IgD-negative memory B cell (primary cell): ENCODE measurements at regions not wholly inside any gene's neighbourhood (a gene's known extent, or its start where the extent isn't known, plus 50 kb on each side); places are given as distances from the start of the nearest gene placed in this dataset.
"Not testable (repeated sequence)": the region's sequence is repeated elsewhere in the genome, so short reads cannot be mapped to it uniquely, and the experiment has no call there.

ENCODE experiments used
- H3K27ac Mint-ChIP-seq, 3 donors: one replicate each; pipeline ENCODE4 v1.8.0; 2020 to 2022; ENCODE audit warnings: mild to moderate bottlenecking in 3 of 3, mixed read lengths in 3 of 3, moderate library complexity in 1 of 3
- H3K27me3 Mint-ChIP-seq: one replicate; pipeline ENCODE4 v1.8.0; 2021; ENCODE audit warnings: mixed read lengths
- H3K36me3 Mint-ChIP-seq: one replicate; pipeline ENCODE4 v1.8.0; 2020; ENCODE audit warnings: mild to moderate bottlenecking, mixed read lengths
- H3K4me1 Mint-ChIP-seq, 3 donors: one replicate each; pipeline ENCODE4 v1.8.0; 2020 to 2022; ENCODE audit warnings: mixed read lengths in 3 of 3, mild to moderate bottlenecking in 1 of 3
- H3K4me3 Mint-ChIP-seq, 4 donors: one replicate each; pipeline ENCODE4 v1.8.0; 2020 to 2022; ENCODE audit warnings: mild to moderate bottlenecking in 4 of 4, mixed read lengths in 4 of 4, moderate library complexity in 3 of 4
- H3K9me3 Mint-ChIP-seq, 3 donors: one replicate each; pipeline ENCODE4 v1.8.0; 2020 to 2021; ENCODE audit warnings: mixed read lengths in 3 of 3, mild to moderate bottlenecking in 1 of 3

GRCh38 chr11:71135112-71135511 is 117.3 kb downstream of the SHANK2 start:
- Mint-ChIP-seq H3K27ac (no peak overlapping the region), H3K4me1 (no peaks in the 10 kb centered on the region), H3K36me3 (no peaks in the 10 kb centered on the region), H3K27me3 (peaks cover 7% of the 10 kb centered on the region), H3K4me3 (no peak overlapping the region), H3K9me3 (peaks cover 0 to 5% (median 0%) of the 10 kb centered on the region in 3 donors)

- H3K9me3 Mint-ChIP-seq: peaks cover 0 to 5% (median 0%) of the 10 kb centered on the region in 3 donors
- H3K27ac Mint-ChIP-seq: no peak overlapping the region
- no peaks in the 10 kb centered on the region for H3K36me3 Mint-ChIP-seq
Observed at GRCh38 chr11:71133946-71134345, 118.4 kb downstream of the SHANK2 start.

DNA sequence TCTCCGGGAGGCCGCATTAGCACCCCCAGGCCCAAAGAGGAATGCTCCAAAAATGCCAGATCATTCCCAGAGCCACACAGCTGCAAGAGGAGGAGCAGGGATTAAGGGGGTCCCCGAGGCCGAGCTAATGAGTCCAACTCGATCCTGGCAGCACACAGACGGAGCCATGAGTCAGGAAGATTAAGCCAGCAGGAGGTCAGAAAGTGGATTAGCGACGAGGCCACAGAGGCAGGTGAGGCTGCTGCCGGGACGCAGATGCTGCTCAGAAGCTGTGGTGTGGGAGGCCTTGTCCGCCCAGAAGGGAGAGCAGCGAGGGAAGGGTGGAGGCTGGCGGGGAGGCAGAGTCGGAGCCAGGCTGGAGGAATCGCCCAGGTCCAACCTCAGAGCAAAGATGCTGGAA is 120.5 kb downstream of the SHANK2 start:
- no peak overlapping the region for H3K27ac Mint-ChIP-seq
- no peaks in the 10 kb centered on the region for H3K4me1 Mint-ChIP-seq
- peaks cover 7% of the 10 kb centered on the region for H3K27me3 Mint-ChIP-seq
- no peaks in the 10 kb centered on the region for H3K36me3 Mint-ChIP-seq
- peaks cover 0 to 5% (median 0%) of the 10 kb centered on the region in 3 donors for H3K9me3 Mint-ChIP-seq
- no peak overlapping the region for H3K4me3 Mint-ChIP-seq

More at GRCh38 chr11:71133946-71134345, 118.4 kb downstream of the SHANK2 start:
- Mint-ChIP-seq H3K27me3 (peaks cover 7% of the 10 kb centered on the region), H3K4me3 (no peak overlapping the region), H3K4me1 (no peaks in the 10 kb centered on the region)

- no peaks in the 10 kb centered on the region for H3K36me3 Mint-ChIP-seq
- no peak overlapping the region for H3K4me3 Mint-ChIP-seq
- no peaks in the 10 kb centered on the region for H3K9me3 Mint-ChIP-seq
- H3K4me1 Mint-ChIP-seq: no peaks in the 10 kb centered on the region
- no peak overlapping the region for H3K27ac Mint-ChIP-seq
- peaks cover 7% of the 10 kb centered on the region for H3K27me3 Mint-ChIP-seq
Observed at GRCh38 chr11:71130106-71130505, 122.3 kb downstream of the SHANK2 start.

GRCh38 chr11:71129624-71130023 is 122.8 kb downstream of the SHANK2 start:
- Mint-ChIP-seq H3K36me3 (no peaks in the 10 kb centered on the region), H3K4me3 (no peak overlapping the region), H3K27ac (no peak overlapping the region)

DNA sequence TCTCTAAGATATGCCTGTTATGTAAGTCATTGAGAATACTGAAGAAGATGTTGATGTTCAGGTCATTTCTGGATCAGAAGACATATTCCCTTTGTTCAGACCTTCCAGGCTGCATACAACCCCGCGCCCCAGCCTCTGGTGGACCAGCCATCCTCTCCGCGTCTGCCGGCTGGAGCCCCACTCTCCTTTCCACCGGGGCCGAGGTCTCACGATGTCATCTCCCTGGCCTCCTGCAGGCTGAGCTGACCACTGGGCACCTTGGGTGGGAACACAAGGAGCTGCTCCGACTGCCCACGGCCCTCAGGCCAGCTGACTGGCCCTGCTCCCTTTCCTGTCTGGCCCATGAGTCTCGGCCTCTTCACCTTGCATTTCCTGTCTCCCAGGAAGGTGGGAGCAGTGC is 124.6 kb downstream of the SHANK2 start:
- Mint-ChIP-seq H3K4me3 (no peak overlapping the region), H3K36me3 (no peaks in the 10 kb centered on the region), H3K27ac (no peak overlapping the region), H3K4me1 (peaks cover 0 to 2% (median 0%) of the 10 kb centered on the region in 3 donors), H3K9me3 (peaks cover 0 to 5% (median 2%) of the 10 kb centered on the region in 3 donors), H3K27me3 (peaks cover 5% of the 10 kb centered on the region)

More at GRCh38 chr11:71129624-71130023, 122.8 kb downstream of the SHANK2 start:
- Mint-ChIP-seq H3K4me1 (no peaks in the 10 kb centered on the region), H3K9me3 (no peaks in the 10 kb centered on the region), H3K27me3 (peaks cover 7% of the 10 kb centered on the region)

GRCh38 chr11:71126401-71126800 is 126.0 kb downstream of the SHANK2 start:
- not testable (repeated sequence) for H3K27me3 Mint-ChIP-seq, H3K9me3 Mint-ChIP-seq, H3K4me1 Mint-ChIP-seq, H3K36me3 Mint-ChIP-seq, H3K4me3 Mint-ChIP-seq, H3K27ac Mint-ChIP-seq

DNA sequence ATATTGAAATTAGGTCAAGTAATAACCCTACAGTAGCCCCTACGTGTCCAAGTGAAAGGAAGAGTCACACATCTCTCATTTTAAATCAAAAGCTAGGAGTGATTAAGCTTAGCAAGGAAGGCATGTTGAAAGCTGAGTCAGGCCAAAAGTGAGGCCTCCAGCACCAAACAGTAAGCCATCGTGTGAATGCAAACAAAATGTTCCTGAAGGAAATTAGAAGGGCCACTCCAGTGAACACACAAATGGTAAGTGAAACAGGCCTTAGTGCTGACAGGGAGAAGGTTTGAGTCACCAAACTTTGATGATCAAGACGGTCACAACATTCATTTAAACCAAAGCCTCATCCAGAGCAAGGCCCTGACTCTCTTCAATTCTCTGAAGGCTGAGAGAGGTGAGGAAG is 127.2 kb downstream of the SHANK2 start:
- Mint-ChIP-seq H3K4me1 (peaks cover 0 to 2% (median 0%) of the 10 kb centered on the region in 3 donors), H3K9me3 (peaks cover 0 to 5% (median 2%) of the 10 kb centered on the region in 3 donors), H3K27me3 (no peaks in the 10 kb centered on the region), H3K4me3 (no peak overlapping the region), H3K27ac (peak overlapping the region in 1 of 3 donors; percentile 49), H3K36me3 (no peaks in the 10 kb centered on the region)

- peaks cover 0 to 5% (median 2%) of the 10 kb centered on the region in 3 donors for H3K9me3 Mint-ChIP-seq
- H3K4me1 Mint-ChIP-seq: peaks cover 0 to 2% (median 0%) of the 10 kb centered on the region in 3 donors
- no peaks in the 10 kb centered on the region for H3K36me3 Mint-ChIP-seq
- H3K27me3 Mint-ChIP-seq: peaks cover 2% of the 10 kb centered on the region
- H3K27ac Mint-ChIP-seq: no peak overlapping the region
- no peak overlapping the region for H3K4me3 Mint-ChIP-seq
Observed at GRCh38 chr11:71124127-71124526, 128.2 kb downstream of the SHANK2 start.

- no peaks in the 10 kb centered on the region for H3K36me3 Mint-ChIP-seq
- no peak overlapping the region for H3K4me3 Mint-ChIP-seq
- peaks cover 8% of the 10 kb centered on the region for H3K27me3 Mint-ChIP-seq
- peaks cover 0 to 5% (median 2%) of the 10 kb centered on the region in 3 donors for H3K9me3 Mint-ChIP-seq
- H3K4me1 Mint-ChIP-seq: peaks cover 0 to 2% (median 0%) of the 10 kb centered on the region in 3 donors
- H3K27ac Mint-ChIP-seq: no peak overlapping the region
Observed at GRCh38 chr11:71120471-71120896, 131.9 kb downstream of the SHANK2 start.

DNA sequence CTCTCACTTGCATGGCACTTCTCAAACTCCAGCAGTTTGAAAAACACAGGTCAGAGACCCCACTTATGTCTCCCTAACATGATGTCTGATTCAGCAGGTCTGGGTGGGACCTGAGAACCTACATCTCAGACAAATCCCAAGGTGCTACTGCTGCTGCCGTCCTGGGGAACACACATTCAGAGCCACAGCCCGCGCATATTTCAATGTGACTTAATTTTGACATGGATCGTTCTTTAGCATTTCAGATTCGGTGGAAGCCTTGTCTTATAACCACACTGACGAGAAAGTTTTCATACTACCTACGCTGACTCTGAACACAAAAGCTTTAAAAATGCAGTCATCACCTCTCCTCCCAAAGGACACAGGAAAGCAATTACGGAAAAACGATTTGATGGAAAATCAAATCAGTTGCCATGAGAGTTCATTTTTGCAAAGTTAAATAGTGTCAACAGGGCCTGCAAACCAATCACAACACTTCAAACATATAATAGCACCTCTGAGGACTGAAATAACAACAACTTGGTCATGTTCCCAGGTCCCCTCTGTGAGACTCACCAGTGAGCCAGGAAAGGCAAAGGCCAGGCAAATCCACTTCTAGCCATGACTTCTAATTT is 132.6 kb downstream of the SHANK2 start:
- H3K4me3 Mint-ChIP-seq: peak overlapping the region in 1 of 4 donors; percentile 55
- H3K9me3 Mint-ChIP-seq: peaks cover 0 to 5% (median 2%) of the 10 kb centered on the region in 3 donors
- H3K27me3 Mint-ChIP-seq: peaks cover 9% of the 10 kb centered on the region
- peaks cover 0 to 2% (median 0%) of the 10 kb centered on the region in 3 donors for H3K4me1 Mint-ChIP-seq
- no peak overlapping the region for H3K27ac Mint-ChIP-seq
- H3K36me3 Mint-ChIP-seq: no peaks in the 10 kb centered on the region

GRCh38 chr11:71118671-71119250 is 133.6 kb downstream of the SHANK2 start:
- Mint-ChIP-seq H3K27ac (no peak overlapping the region), H3K4me3 (no peak overlapping the region), H3K27me3 (peaks cover 17% of the 10 kb centered on the region), H3K4me1 (peaks cover 0 to 4% (median 2%) of the 10 kb centered on the region in 3 donors), H3K9me3 (peaks cover 0 to 2% (median 0%) of the 10 kb centered on the region in 3 donors), H3K36me3 (no peaks in the 10 kb centered on the region)

GRCh38 chr11:71117311-71117710 is 135.1 kb downstream of the SHANK2 start:
- Mint-ChIP-seq H3K27me3 (peaks cover 24% of the 10 kb centered on the region), H3K9me3 (no peaks in the 10 kb centered on the region), H3K27ac (no peak overlapping the region), H3K36me3 (no peaks in the 10 kb centered on the region), H3K4me1 (peaks cover 0 to 4% (median 0%) of the 10 kb centered on the region in 3 donors), H3K4me3 (no peak overlapping the region)

DNA sequence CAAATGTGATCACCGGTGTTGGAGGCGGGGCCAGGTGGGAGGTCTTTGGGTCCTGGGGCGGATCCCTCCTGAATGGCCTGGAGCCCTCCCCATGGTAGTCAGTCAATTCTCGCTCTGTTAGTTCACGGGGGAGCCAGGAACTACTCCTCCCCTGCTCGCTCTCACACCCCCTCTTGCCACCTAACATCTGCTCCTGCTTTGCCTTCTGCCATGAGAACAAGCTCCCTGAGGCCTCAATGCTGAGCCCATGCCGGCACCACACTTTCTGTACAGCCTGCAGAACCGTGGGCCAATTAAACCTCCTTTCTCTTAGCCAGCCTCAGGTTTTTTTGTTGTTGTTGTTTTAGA is 135.7 kb downstream of the SHANK2 start:
- Mint-ChIP-seq H3K4me1 (peaks cover 0 to 4% (median 0%) of the 10 kb centered on the region in 3 donors), H3K9me3 (peaks cover 0 to 2% (median 0%) of the 10 kb centered on the region in 3 donors), H3K36me3 (no peaks in the 10 kb centered on the region), H3K27me3 (peaks cover 24% of the 10 kb centered on the region), H3K27ac (no peak overlapping the region), H3K4me3 (no peak overlapping the region)

DNA sequence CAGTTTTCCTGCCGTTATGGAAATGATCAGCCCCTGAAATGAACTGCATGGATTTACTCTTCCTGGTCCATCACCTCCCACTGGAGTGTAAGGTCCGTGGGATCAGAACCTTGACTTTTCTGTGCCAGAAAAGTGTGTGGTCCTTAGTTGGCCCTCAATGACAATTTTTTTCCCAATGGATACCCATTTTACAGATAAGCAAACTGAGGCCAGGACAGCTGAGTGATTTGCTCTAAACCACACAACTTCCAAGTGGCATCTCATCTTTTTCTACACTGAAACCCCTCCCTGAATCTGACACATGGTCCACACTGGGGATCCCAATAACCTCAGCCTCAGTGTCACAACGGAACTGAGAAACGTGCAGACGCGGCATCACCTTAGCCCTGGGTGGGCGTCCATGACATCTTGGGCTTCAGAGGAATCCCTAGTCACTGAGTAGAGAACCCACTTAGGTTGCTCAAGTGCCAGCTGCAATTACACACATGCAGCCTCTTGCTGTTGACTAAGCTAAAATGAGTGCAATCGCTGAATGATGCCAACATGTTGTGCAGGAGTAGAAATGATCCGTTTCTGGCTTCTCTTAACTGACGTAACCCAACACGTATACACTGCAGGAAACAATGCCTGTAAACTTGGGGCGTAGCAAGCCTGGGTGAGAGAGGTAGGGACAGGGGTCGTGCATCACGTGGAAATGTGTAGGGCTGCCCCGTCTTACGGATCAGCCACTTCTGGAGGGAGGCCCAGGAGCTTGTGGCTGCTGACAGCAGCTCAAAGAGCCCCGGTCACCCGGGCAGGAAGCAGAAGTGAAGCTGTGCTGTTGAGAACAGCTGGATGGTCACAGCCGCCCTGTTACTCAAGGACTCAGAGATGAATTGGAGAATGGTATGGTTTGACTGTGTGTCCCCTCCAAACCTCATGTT is 136.3 kb downstream of the SHANK2 start:
- Mint-ChIP-seq H3K4me1 (peaks cover 0 to 4% (median 0%) of the 10 kb centered on the region in 3 donors), H3K27me3 (peaks cover 26% of the 10 kb centered on the region), H3K4me3 (no peak overlapping the region), H3K36me3 (no peaks in the 10 kb centered on the region), H3K27ac (no peak overlapping the region), H3K9me3 (peaks cover 0 to 2% (median 0%) of the 10 kb centered on the region in 3 donors)
